ENCODE measurements at regions not wholly inside any gene's neighbourhood (a gene's known extent, or its start where the extent isn't known, plus 50 kb on each side); places are given as distances from the start of the nearest gene placed in this dataset.

GRCh38 chr1:55374801-55375616, 159.8 kb upstream of the USP24 start:
- TF ChIP-seq MYC (IDR thresholded peaks at IDR 0.05; ENCODE audit: borderline replicate concordance, low read length) (no peak), REST (IDR thresholded peaks at IDR 0.05) (no peak), BHLHE40 (IDR thresholded peaks at IDR 0.05; ENCODE audit: low read depth, low read length) (no peak), CTCF (IDR thresholded peaks at IDR 0.05) (no peak), POLR2A (IDR thresholded peaks at IDR 0.05; ENCODE audit: low read length) (no peak), ATOH8 (CRISPR knock-in tag; IDR thresholded peaks at IDR 0.05; ENCODE audit: low read depth) (no peak), EP300 (IDR thresholded peaks at IDR 0.05) (no peak), RFX5 (IDR thresholded peaks at IDR 0.05) (no peak), CHD4 (IDR thresholded peaks at IDR 0.05; ENCODE audit: borderline replicate concordance) (no peak), USF2 (IDR thresholded peaks at IDR 0.05) (no peak), RCOR1 (IDR thresholded peaks at IDR 0.05; ENCODE audit: low read depth, low read length) (no peak), NR3C1 (IDR thresholded peaks at IDR 0.05) (no peak), JUN (IDR thresholded peaks at IDR 0.05) (no peak), HOXB13 (CRISPR knock-in tag; IDR thresholded peaks at IDR 0.05; ENCODE audit: low read depth) (no peak)
